GM21825 (cell line): ENCODE measurements at regions not wholly inside any gene's neighbourhood (a gene's known extent, or its start where the extent isn't known, plus 50 kb on each side); places are given as distances from the start of the nearest gene placed in this dataset.

ENCODE experiments used
- ATAC-seq: cut with Tn5 transposase; IDR thresholded peaks from one replicate; pipeline ENCODE4 v1.9.1; 2021; ENCODE audit warnings: mild to moderate bottlenecking, moderate library complexity; ENCODE audit not compliant: unreplicated experiment

GRCh38 chr3:113136071-113136470 lies 75.3 kb upstream of the BOC start:
- ATAC-seq: no peak

DNA sequence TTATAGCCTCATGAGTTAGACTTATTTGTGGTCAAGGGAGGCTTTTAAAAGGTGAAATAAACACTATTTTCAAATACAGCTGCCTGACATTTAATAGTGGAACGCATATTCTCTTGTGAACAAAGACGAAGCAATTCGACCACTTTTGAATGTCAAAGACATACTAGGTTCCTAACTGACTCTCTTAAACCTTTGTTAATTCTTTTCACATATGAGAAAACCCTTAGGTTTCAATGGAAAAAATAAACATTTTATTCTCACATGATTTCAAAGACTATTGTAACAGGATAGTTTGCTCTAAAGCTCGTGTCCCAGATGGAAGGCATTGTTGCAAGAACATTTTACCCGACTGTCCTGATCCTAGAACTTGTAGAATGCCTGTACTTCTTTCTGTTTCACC lies 74.8 kb upstream of the BOC start:
- no peak for ATAC-seq

DNA sequence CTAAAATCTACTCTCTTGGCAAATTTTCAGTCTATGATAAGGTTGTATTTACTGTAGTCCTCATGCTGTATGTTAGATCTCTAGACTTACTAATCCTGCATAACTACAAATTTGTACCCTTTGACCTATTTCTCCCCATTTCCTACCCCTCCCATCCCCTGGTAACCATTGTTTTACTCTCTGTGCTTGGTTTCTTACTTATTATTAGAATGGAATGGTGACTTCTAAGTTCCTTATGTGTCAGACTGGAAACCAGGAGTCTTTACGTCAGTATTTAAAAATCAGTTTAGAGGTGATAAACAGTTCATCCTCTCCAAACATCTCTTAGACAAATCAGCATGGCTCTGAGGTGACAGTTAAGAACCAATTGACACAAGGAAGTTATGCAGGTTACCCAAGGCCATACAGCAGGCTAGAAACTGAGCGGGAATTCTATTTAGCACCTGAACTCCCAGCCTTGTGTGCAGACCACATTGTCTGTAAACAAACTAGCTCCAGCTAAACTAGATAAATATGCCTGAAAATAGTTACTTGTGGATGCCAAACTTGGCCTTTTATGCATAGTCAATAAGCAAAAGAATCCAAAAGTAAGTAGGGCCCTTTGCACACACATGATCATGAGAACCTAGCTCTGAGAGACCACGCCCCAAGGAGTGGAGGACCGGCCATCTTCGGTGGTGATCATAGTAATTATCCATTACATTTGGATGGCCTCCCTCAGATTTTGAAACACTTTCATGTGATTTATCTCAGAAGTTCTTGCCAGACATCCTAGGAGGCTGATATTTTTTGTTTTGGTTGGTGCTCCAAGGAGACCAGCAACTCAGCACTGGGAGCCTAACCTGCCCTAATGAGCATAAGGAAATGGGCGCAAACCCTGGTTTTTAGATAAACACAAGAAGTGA lies 72.3 kb upstream of the BOC start:
- no peak for ATAC-seq

- ATAC-seq: no peak
These were observed 70.5 kb upstream of the BOC start for GRCh38 chr3:113140876-113141275.

- ATAC-seq: no peak
These were observed 69.8 kb upstream of the BOC start for GRCh38 chr3:113141543-113141942.

DNA sequence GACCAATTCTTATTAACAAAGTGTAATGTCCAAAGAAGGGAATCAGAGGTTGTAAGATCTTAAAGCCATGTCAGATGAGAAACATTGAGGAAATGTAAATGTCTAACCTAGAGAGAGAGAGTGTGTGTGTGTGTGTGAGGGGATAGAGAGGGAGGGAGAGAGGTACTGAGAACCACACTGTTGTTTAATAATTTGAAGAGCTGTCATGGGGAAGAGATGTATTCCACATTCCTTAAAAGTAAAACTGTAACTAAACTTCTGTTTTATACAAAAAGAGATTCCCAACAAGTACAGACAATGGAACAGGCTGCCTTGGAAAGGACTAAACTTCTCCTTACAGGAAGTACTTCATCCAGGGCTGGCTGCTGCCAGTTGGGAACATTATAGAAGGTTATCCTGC lies 68.9 kb upstream of the BOC start:
- no peak for ATAC-seq

DNA sequence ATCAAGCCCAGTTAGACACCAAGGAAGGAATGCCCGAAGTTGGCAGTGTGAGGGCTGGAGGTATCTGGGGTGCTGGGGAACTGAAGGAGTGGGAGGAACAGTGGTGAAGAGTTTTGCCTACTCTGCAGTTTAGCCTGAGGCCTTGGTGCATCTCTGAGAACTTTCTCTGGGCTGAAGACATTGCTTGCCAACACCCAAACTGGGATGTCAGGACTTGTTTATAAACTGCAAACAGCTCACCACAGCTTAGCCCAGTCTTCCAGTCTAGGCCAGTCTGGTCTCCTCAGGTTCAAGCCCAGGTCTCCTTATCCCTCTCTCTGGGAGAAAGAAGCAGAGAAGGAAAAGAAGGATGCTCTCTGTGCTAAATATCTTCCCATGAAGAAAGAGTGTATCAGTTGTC lies 68.0 kb upstream of the BOC start:
- ATAC-seq: no peak

DNA sequence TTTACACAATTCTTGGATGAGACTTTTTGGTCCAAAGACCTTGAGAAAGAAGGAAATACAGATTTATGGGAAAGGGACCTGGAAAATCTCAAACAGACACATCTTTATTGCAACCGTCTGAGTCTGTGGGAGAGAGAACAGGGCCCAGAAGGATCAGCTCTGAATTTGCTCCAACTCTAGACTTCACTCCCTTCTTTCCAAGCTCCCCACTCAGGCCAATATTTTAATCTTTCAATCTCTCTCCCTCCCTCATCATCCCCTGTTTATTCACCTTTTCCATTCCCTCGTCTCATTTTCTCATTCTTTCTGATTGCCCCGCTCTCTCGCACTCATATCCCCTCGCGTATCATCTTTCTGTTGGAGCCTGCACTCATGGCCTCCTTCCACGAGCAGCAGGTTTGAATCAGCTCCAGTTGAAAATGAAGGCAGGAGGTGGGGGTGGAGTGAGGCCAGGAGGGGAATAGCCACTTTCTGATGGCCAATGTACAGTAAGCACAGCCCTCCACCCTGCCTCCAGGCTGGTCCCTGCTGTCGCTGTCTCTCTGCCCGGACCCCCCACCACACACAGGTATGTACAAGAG lies 63.6 kb upstream of the BOC start:
- no peak for ATAC-seq

GRCh38 chr3:113148284-113148683 lies 63.1 kb upstream of the BOC start:
- ATAC-seq: no peak

DNA sequence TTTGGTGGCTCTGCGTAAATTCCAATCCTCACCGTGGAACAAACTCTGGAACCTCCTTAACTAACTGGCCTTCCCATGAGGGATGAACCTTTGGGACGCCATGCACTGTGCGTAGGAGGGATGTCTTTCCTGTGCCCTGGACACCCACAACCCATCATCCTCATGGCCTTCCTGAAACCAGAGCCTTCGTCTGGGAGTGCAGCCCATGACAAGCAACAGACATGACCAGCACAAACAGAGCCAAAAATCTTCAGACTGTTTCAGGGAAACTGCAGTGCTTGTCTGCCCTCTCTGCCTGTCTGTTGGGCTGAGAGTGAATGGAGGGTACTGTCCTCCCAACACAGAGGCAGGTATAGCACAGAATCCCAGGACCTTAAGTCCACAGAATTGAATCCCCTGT lies 61.1 kb upstream of the BOC start:
- no peak for ATAC-seq

- no peak for ATAC-seq
These were observed 59.8 kb upstream of the BOC start for GRCh38 chr3:113151461-113152031.

DNA sequence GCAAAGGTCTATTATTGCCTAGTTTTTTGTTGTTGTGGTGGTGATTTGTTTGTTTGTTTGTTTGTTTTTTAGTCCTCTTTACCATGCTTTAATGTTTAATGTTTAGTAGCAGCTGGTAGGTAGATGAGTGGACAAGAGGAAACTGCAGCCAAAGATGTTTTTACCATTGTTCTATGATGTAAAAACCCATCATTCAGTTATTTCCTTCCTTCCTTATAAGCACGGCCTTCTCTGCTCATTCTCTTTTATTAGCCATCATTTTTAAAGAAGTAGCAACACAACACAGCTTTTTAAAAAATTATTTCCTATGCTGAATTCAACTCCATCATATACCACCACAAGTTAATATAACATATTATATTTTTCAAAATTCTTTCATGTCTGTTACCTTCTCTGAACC lies 58.5 kb upstream of the BOC start:
- no peak for ATAC-seq

GRCh38 chr3:113153499-113154107 lies 57.8 kb upstream of the BOC start:
- peak; percentile 67 for ATAC-seq

DNA sequence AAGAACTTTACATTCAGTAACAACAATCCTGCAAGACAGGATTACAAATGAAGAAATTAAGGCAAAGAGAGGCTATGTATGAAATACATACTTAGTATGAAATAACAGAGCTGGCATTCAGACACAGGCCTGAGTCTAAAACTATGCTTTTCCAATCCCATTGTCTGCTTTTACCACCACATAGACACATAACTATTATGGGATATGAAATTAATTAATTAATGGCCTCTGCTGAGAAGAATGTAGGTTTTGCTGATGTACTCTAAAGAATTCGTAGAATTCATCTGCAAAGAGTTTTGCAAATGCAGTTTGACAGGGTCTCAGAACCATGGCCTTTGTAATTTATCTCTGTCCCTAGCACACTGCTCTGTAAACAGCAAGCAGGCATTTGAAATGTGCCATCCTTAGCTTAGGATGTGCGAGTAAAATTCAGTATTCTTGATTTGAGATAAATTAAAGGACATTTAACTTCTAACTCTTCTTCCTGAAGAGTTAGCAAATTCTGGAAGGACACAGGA lies 54.5 kb upstream of the BOC start:
- no peak for ATAC-seq

DNA sequence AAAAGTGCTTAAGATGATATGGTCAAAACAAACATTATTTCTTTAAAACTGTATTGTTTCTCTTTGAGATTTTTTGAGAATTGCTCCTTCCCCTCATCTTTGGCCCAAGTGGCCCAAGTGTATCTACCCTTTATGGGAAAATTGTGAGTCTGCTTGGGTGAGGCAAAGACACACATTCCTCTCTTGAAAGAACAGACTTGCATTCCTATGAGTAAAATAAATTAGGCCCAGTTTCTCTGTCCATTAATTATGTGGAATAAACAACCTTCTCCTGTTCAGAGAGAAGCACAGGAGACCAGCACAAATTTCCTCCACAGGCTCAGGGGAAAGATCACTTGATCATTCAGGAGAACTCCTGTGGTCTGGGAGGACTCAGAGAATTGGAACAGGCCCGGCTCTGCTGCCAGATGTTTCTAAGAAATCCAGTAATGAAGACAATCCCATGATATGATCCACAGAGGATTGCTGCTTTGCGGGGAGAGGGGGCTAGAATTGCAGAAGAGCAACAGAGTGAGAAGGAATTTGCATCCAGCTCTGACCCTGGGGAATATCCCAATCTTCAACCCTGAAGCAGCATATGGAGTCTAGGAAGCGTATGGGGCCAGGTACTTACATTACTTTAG lies 53.8 kb upstream of the BOC start:
- no peak for ATAC-seq

- no peak for ATAC-seq
These were observed 53.2 kb upstream of the BOC start for GRCh38 chr3:113158171-113158570.
